Mesendoderm (in vitro differentiated cells): ENCODE measurements at regions not wholly inside any gene's neighbourhood (a gene's known extent, or its start where the extent isn't known, plus 50 kb on each side); places are given as distances from the start of the nearest gene placed in this dataset.

Experiments used
- DNase-seq: peaks from one replicate; pipeline ENCODE4 v3.0.0; 2013
- H2AK5ac ChIP-seq: 2 replicates; pipeline ENCODE4 v1.6.1; 2013; ENCODE audit warnings: low read length, inconsistent platforms
- H2BK120ac ChIP-seq: 2 replicates; pipeline ENCODE4 v1.6.1; 2013; ENCODE audit warnings: low read depth, mild to moderate bottlenecking, low read length, moderate library complexity, mixed read lengths
- H2BK15ac ChIP-seq: replicated peaks from 2 replicates; pipeline ENCODE4 v1.6.1; 2013; ENCODE audit warnings: low read depth, mild to moderate bottlenecking, moderate library complexity
- H2BK5ac ChIP-seq: 2 replicates; pipeline ENCODE4 v1.6.1; 2013; ENCODE audit warnings: low read length, inconsistent platforms
- H3K18ac ChIP-seq: 2 replicates; pipeline ENCODE4 v1.6.1; 2013; ENCODE audit warnings: mild to moderate bottlenecking, low read length, mixed read lengths
- H3K23ac ChIP-seq: one replicate; pipeline ENCODE4 v1.6.1; 2013; ENCODE audit warnings: low read length
- H3K27ac ChIP-seq: 2 replicates; pipeline ENCODE4 v1.5.1; 2013; ENCODE audit warnings: low read depth, mild to moderate bottlenecking, inconsistent platforms, low read length, moderate library complexity
- H3K27me3 ChIP-seq: 2 replicates; pipeline ENCODE4 v1.6.1; 2013; ENCODE audit warnings: low read length, control low read depth, mild to moderate bottlenecking, inconsistent platforms; ENCODE audit not compliant: insufficient read depth, poor library complexity
- H3K36me3 ChIP-seq: 2 replicates; pipeline ENCODE4 v1.6.1; 2013; ENCODE audit warnings: low read length, inconsistent platforms; ENCODE audit not compliant: control insufficient read depth, insufficient read depth
- H3K4ac ChIP-seq: one replicate; pipeline ENCODE4 v1.6.1; 2013; ENCODE audit warnings: low read depth, mild to moderate bottlenecking, low read length, moderate library complexity
- H3K4me1 ChIP-seq: 2 replicates; pipeline ENCODE4 v1.6.1; 2013; ENCODE audit warnings: low read depth, low read length, inconsistent platforms; ENCODE audit not compliant: control insufficient read depth
- H3K4me2 ChIP-seq: 2 replicates; pipeline ENCODE4 v1.6.1; 2013; ENCODE audit warnings: low read length
- H3K4me3 ChIP-seq: 2 replicates; pipeline ENCODE4 v1.5.1; 2013; ENCODE audit warnings: mild to moderate bottlenecking, low read length
- H3K56ac ChIP-seq: one replicate; pipeline ENCODE4 v1.6.1; 2013; ENCODE audit warnings: low read length
- H3K79me1 ChIP-seq: 2 replicates; pipeline ENCODE4 v1.6.1; 2013; ENCODE audit warnings: low read length, inconsistent platforms
- H3K79me2 ChIP-seq: 2 replicates; pipeline ENCODE4 v1.6.1; 2013; ENCODE audit warnings: mild to moderate bottlenecking, low read length; ENCODE audit not compliant: control insufficient read depth, insufficient read depth
- H3K9ac ChIP-seq: 2 replicates; pipeline ENCODE4 v1.6.1; 2013; ENCODE audit warnings: low read length, inconsistent platforms
- H4K5ac ChIP-seq: one replicate; pipeline ENCODE4 v1.6.1; 2013; ENCODE audit warnings: low read length
- H4K8ac ChIP-seq: one replicate; pipeline ENCODE4 v1.6.1; 2013; ENCODE audit warnings: low read depth, mild to moderate bottlenecking, control low read depth, low read length, moderate library complexity
- WGBS: extraction: QIAGEN DNeasy Blood & Tissue Kit; methylation state at CpG from one replicate; pipeline ENCODE4 v1.1.7; 2013; ENCODE audit warnings: low lambda C conversion rate, missing lambda C conversion rate; ENCODE audit not compliant: insufficient coverage; ENCODE audit errors: extremely low coverage; 5-methylcytosine and 5-hydroxymethylcytosine counted together

- no peak overlapping the region for H3K23ac ChIP-seq
Measured at GRCh38 chr20:6411651-6412050, 288.8 kb upstream of the FERMT1 start.

GRCh38 chr20:6410721-6411120, 287.9 kb upstream of the FERMT1 start:
- no peaks in the 10 kb centered on the region for H3K79me1 ChIP-seq
- DNase-seq = no peak
- no peak overlapping the region for H3K23ac ChIP-seq
- H2AK5ac ChIP-seq = no peak overlapping the region
- no peaks in the 10 kb centered on the region for H3K36me3 ChIP-seq
- H2BK5ac ChIP-seq = no peak overlapping the region
- H3K4me1 ChIP-seq = no peaks in the 10 kb centered on the region
- no peak overlapping the region for H3K4me2 ChIP-seq
- H3K4me3 ChIP-seq = no peak overlapping the region
- no CpG with 5 or more reads among the region's 2 CpGs for WGBS
- H3K79me2 ChIP-seq = no peaks in the 10 kb centered on the region
- H4K5ac ChIP-seq = no peak overlapping the region
- H3K18ac ChIP-seq = no peak overlapping the region
- no peak overlapping the region for H3K27ac ChIP-seq
- no peak overlapping the region for H2BK15ac ChIP-seq
- no peak overlapping the region for H4K8ac ChIP-seq
- H3K9ac ChIP-seq = no peak overlapping the region
- H3K4ac ChIP-seq = no peak overlapping the region
- no peak overlapping the region for H2BK120ac ChIP-seq
- no peak overlapping the region for H3K56ac ChIP-seq
- H3K27me3 ChIP-seq = no peaks in the 10 kb centered on the region

More at GRCh38 chr20:6411651-6412050, 288.8 kb upstream of the FERMT1 start:
- Histone ChIP-seq H3K4ac (no peak overlapping the region), H3K79me1 (no peaks in the 10 kb centered on the region), H2BK120ac (no peak overlapping the region), H4K5ac (no peak overlapping the region), H3K56ac (no peak overlapping the region), H2BK15ac (no peak overlapping the region), H2AK5ac (no peak overlapping the region), H3K18ac (no peak overlapping the region), H2BK5ac (no peak overlapping the region), H3K4me2 (no peak overlapping the region), H3K36me3 (no peaks in the 10 kb centered on the region), H3K27me3 (no peaks in the 10 kb centered on the region), H3K9ac (no peak overlapping the region), H3K4me3 (no peak overlapping the region), H3K27ac (no peak overlapping the region), H3K79me2 (no peaks in the 10 kb centered on the region), H3K4me1 (no peaks in the 10 kb centered on the region), H4K8ac (no peak overlapping the region)
- WGBS = no CpG with 5 or more reads among the region's 2 CpGs
- DNase-seq = no peak

DNA sequence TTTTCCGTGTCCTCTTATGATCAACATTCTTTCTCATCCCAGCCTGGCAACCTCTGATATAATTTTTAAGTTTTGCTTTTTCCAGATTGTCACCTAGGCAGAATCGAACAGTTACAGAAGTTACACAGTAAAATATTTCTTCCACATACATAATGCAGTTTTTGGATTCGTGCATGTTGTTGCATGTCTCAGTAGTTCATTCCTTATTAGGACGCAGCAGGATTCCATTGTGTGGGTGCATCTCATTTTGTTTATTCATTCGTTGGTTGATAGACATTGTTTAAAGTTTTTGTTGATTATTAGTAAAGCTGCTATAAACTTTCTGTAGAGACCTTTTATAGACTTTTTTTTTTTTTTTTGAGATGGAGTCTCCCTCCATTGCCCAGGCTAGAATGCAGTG, 284.3 kb upstream of the FERMT1 start:
- no peaks in the 10 kb centered on the region for H3K79me1 ChIP-seq

DNA sequence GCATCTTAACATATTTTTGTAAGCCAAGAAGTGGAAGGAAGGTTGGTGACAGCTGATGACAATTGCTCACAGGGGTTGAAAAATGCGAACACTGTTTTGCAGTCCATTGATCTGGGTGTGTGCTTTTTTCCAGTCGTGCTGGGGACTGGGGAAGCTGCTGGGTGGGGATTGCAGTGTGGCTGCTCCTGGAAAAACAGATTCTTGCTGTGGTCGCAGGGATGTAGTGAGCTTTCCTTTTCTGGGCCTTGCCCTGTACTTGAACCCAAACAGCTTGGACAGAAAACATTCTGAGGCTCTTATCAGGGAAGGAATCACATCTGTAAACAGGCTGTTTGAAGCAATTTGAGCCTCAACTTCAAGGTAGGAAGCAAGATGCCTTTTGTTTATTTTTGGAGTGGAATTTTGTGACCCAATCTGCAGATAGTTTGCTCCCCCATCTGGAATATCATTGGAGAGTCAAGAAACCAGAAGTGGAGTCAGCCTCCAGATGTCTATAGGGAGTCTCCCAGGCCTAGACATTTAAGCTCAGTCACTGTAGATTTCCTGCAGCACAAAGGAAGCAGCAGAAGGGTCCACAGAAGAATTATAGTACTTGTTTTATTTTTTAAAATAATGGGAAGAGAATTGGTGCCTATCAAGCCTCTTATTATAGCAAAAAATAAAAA, 279.2 kb upstream of the FERMT1 start:
- H3K79me1 ChIP-seq = no peaks in the 10 kb centered on the region
- H3K4ac ChIP-seq = no peak overlapping the region
- H2AK5ac ChIP-seq = no peak overlapping the region
- no peak overlapping the region for H2BK15ac ChIP-seq
- H2BK5ac ChIP-seq = no peak overlapping the region
- no peaks in the 10 kb centered on the region for H3K79me2 ChIP-seq
- H3K4me2 ChIP-seq = no peak overlapping the region
- H3K4me1 ChIP-seq = no peaks in the 10 kb centered on the region
- H2BK120ac ChIP-seq = no peak overlapping the region
- H3K4me3 ChIP-seq = no peak overlapping the region
- H3K36me3 ChIP-seq = no peaks in the 10 kb centered on the region
- no peak overlapping the region for H3K56ac ChIP-seq
- H3K23ac ChIP-seq = no peak overlapping the region
- no peaks in the 10 kb centered on the region for H3K27me3 ChIP-seq
- no peak for DNase-seq
- no peak overlapping the region for H4K8ac ChIP-seq
- no peak overlapping the region for H3K18ac ChIP-seq
- no peak overlapping the region for H3K9ac ChIP-seq
- H3K27ac ChIP-seq = no peak overlapping the region
- no CpG with 5 or more reads among the region's 3 CpGs for WGBS
- no peak overlapping the region for H4K5ac ChIP-seq

More for the DNA sequence above, 284.3 kb upstream of the FERMT1 start:
- WGBS = no CpG with 5 or more reads among the region's 5 CpGs
- H3K4me3 ChIP-seq = no peak overlapping the region
- no peak overlapping the region for H3K27ac ChIP-seq
- H3K23ac ChIP-seq = no peak overlapping the region
- H3K56ac ChIP-seq = no peak overlapping the region
- H3K36me3 ChIP-seq = no peaks in the 10 kb centered on the region
- DNase-seq = no peak
- no peak overlapping the region for H4K8ac ChIP-seq
- H3K79me2 ChIP-seq = no peaks in the 10 kb centered on the region
- no peak overlapping the region for H2AK5ac ChIP-seq
- no peaks in the 10 kb centered on the region for H3K27me3 ChIP-seq
- no peak overlapping the region for H2BK120ac ChIP-seq
- no peak overlapping the region for H3K4me2 ChIP-seq
- H3K4ac ChIP-seq = no peak overlapping the region
- H3K9ac ChIP-seq = no peak overlapping the region
- no peak overlapping the region for H4K5ac ChIP-seq
- H2BK15ac ChIP-seq = no peak overlapping the region
- H2BK5ac ChIP-seq = no peak overlapping the region
- no peaks in the 10 kb centered on the region for H3K4me1 ChIP-seq
- H3K18ac ChIP-seq = no peak overlapping the region

- Histone ChIP-seq H3K23ac (no peak overlapping the region), H2BK5ac (no peak overlapping the region), H3K4me1 (no peaks in the 10 kb centered on the region), H3K27ac (no peak overlapping the region), H3K4me3 (no peak overlapping the region), H3K36me3 (no peaks in the 10 kb centered on the region), H3K27me3 (no peaks in the 10 kb centered on the region), H3K56ac (no peak overlapping the region), H3K18ac (no peak overlapping the region), H3K4ac (no peak overlapping the region), H4K5ac (no peak overlapping the region), H3K9ac (no peak overlapping the region), H3K79me2 (no peaks in the 10 kb centered on the region), H4K8ac (no peak overlapping the region), H3K4me2 (no peak overlapping the region), H2BK120ac (no peak overlapping the region), H3K79me1 (no peaks in the 10 kb centered on the region), H2BK15ac (no peak overlapping the region), H2AK5ac (no peak overlapping the region)
- no CpG with 5 or more reads among the region's 2 CpGs for WGBS
- peak; percentile 16 for DNase-seq
Measured at GRCh38 chr20:6397115-6397514, 274.3 kb upstream of the FERMT1 start.

DNA sequence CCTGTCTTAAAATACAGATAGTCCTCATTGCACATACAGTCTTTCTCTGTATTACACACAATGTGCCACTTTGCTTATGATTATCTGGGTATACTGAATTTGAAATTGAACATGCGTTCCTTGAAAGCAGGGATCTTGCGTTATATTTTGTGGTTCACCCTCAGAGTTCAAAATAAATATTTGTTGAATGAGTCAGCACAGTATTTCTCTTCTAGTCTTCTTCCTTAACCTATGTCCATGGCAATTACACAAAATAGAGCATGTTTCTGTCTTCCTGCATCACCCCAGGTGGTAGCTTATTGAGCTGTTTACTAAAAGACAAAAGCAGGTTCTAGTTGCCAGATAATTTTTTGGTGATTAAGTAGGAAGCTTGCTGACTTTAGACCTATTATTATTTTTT, 272.9 kb upstream of the FERMT1 start:
- no peak overlapping the region for H2BK5ac ChIP-seq
- WGBS = no CpG with 5 or more reads among the region's 2 CpGs
- H3K79me1 ChIP-seq = no peaks in the 10 kb centered on the region
- H4K8ac ChIP-seq = no peak overlapping the region
- no peak overlapping the region for H3K23ac ChIP-seq
- H3K27me3 ChIP-seq = no peaks in the 10 kb centered on the region
- H2AK5ac ChIP-seq = no peak overlapping the region
- H2BK15ac ChIP-seq = no peak overlapping the region
- H2BK120ac ChIP-seq = no peak overlapping the region
- H3K4me2 ChIP-seq = no peak overlapping the region
- H3K79me2 ChIP-seq = no peaks in the 10 kb centered on the region
- no peak overlapping the region for H3K18ac ChIP-seq
- no peaks in the 10 kb centered on the region for H3K4me1 ChIP-seq
- no peak for DNase-seq
- no peak overlapping the region for H3K56ac ChIP-seq
- no peak overlapping the region for H3K9ac ChIP-seq
- no peak overlapping the region for H3K27ac ChIP-seq
- H4K5ac ChIP-seq = no peak overlapping the region
- H3K36me3 ChIP-seq = no peaks in the 10 kb centered on the region
- no peak overlapping the region for H3K4me3 ChIP-seq
- no peak overlapping the region for H3K4ac ChIP-seq
